GM03348 (cell line): ENCODE measurements at regions not wholly inside any gene's neighbourhood (a gene's known extent, or its start where the extent isn't known, plus 50 kb on each side); places are given as distances from the start of the nearest gene placed in this dataset.
"Not testable (repeated sequence)": the region's sequence is repeated elsewhere in the genome, so short reads cannot be mapped to it uniquely, and the experiment has no call there.

Source experiments
- DNase-seq: peaks from one replicate; pipeline ENCODE4 v3.0.0; 2012; ENCODE audit warnings: low spot score

- no peak for DNase-seq
Observed at GRCh38 chr13:74726206-74726605, 592.0 kb upstream of the KLF12 start.

- DNase-seq: not testable (repeated sequence)
Observed at GRCh38 chr13:74718232-74718842, 584.1 kb upstream of the KLF12 start.

- peak; percentile 15 for DNase-seq
Observed at GRCh38 chr13:74715718-74716117, 581.5 kb upstream of the KLF12 start.

DNA sequence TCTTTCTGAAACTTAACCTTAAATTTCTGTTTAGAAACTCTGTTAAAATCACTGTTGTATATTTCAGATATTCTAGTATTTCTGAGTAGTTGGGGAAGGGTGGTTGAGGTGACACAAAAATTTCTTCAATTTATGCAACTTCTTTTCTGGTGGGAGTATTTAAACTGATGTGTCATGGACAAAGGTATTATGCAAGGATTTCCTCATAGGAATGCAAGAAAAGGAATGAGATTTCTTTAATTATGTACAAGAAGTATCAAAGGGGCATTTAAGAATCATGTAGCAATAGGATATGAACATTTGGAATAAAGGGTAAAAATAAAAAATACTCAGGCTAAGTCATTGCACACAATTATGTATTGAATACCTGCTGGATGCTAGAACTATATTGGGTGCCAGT lies 575.8 kb upstream of the KLF12 start:
- peak; percentile 56 for DNase-seq

DNA sequence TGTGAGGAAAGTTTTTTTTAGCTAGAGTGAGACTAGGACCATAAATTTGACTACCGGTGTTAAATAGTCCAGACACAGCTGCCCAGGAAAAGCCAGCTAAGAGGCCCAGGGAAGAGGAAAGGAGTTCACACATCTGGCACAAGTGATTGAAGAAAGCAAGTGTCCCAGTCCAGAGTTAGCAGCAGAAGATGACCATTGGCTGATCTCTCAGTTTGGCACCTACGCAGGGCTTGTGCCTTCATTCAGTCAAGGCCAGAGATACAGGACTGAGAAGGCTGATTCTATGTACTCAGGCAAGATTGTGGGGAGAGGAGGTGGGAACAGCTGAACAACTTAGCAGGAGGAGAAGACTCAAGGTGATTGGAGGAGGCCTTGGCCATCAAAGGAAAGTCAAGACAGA lies 575.0 kb upstream of the KLF12 start:
- no peak for DNase-seq

DNA sequence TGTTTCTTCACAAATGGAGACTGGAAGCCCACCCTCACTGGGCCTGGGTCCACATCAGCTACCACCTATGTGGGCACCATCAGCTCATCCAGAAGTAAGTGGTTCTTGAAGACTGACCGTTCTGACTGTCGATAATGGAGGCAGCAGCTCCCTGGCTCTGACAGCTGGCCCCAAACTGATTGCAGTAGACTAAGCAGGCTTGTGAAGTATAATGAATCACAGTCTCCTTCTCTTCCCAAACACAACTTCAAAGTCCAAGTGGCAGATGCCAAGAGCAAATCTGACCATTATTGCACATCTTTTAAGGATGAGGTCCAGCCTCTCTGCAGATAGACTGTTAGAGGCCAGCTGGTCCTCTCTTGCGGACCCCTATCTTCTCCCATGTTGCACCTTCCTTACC lies 574.4 kb upstream of the KLF12 start:
- DNase-seq: peak; percentile 4

DNA sequence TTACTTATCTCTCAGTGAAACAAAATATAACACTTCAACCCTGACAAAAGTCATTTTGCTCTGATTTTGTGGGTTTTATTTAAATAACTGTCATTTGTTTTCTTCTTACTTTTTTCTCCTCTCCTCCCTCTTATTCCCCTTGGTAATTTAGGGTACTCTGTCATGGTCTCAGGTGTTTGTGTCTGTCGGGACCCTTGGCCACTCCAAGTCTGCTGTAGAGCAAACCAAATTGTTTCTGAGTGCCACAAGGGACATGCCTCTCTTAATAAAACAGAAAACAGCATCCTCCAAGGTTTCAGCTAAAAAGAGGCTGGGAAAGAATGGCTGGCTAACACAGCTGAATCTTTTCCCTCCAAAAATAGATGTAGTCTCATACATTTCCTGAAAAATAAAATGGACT lies 573.1 kb upstream of the KLF12 start:
- DNase-seq: no peak

DNA sequence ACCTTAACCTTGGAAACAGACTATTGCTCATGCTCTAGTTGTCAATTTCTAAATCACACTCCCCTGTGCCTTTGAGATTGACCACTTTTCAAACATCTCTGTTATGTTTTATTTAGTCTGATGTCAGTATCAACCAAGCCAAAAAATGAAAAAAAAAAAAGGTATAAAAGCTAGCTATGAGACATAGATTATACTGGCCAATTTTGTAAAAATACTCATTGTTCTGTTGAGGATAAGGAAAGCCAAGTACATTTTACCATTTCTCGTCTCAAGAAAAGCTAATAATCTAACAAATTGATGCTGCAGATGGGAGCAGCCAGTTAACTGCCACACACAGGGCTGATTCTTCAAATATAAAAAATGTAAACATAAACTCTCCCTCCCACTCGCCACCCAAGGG lies 572.6 kb upstream of the KLF12 start:
- no peak for DNase-seq

DNA sequence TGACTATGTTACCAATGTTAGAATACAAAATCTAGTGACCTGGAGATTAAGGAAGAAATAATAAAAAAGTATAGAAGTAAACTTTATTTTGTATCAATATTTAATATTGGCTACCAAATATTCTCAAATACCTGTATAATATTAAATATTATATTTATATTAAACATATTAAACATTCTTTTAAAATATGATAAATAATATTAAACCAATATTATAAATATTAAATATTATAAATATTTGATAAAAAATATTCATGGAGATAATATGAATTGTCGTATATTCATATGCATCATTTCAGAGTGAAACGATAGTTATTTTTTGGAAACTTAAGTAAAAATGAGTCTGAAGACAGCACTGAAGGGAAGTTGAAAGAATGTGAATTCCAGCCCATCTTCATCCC lies 571.2 kb upstream of the KLF12 start:
- DNase-seq: no peak

DNA sequence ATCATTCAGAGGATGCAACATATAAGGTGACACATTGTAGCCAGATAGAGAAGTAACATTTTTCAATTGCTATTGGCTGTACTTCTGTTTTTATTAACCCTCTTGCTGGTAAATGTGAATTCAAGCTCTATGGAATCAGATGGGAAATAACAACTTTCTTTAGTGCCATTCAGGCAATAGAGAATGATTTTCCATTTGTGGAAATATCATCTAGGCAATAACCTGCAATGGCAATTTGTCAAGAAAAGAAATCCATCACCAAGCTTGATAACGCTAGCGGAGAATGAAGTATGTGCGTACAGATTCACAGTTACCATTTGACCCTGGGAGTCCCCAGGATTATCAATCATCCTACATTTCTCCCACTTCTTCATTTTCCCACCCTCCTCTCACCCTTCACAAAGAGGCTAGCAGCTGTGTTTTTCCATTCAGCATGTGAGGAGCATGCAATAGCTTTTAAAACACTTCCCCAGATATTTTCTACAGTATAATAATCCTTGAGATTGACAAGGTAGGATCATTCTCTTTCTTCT lies 569.7 kb upstream of the KLF12 start:
- no peak for DNase-seq

DNA sequence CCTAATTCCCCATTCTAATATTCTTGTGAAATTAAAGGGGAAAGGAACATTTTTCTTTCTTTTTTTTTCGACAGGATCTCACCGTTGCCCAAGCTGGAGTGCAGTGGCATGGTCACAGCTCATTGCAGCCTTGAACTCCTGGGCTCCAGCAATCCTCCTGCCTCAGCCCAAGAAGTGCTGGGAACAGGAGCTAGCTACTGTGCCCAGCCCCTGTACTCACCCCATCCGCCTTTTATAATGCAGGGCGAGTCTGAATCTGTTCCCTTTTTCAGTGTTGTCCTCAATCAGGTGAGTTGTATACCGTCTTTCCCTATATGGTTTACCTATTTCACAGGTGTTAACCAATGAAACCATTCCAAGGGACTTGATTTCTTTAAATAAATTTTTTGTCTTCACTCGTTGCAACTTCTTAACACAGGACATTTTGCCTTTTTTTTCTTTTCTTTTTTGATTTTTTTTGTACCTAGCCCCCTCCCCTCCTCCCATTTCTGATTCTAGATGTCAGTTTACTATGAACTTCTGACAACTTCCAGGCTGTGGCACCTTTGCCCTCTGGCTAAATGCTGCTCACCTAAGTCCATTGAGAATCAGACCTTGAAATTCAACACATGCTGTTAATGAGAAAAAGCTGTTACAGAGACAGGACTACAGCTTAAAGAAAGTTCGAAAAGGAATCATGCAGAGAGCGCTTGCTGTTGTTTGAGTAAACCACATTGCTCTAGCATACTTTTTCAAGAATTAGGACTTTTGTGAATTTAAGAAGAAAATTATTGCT lies 562.1 kb upstream of the KLF12 start:
- DNase-seq: no peak

GRCh38 chr13:74695021-74695800 lies 561.0 kb upstream of the KLF12 start:
- DNase-seq: no peak

DNA sequence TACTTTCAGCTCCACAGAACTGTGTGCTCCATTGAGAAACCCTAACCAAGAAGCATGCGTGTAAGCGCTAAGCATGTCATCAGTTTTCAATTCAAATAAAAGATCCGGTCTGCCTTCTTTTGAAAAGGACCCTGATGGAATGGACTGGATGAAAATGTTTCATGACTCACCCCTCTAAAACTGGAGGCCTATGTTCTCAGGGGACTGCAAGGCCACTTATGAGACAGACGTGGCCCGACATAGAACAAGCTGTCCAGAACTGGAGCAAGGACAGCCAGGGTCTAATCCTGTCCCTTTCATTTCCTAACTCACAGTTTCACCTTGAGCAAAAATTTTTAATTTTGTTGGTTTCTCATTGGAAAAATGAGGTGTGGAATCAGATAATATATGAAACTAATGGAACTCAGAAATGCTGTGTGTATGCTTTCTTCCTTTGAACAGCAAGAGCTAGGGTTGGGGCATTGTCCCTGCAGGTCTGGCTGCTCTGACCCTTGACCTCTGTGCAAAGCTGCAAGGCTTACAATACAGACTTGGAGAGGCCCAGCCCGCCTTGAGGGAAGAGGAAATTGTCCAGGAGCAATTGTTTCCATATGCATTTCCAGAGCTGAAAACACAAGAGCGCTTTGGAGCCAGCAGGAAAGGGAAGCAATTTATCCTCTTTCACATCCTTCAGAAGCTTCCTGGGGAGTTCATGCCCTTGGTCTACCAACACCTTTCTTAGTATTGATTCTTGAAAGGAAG lies 553.4 kb upstream of the KLF12 start:
- DNase-seq: no peak

DNA sequence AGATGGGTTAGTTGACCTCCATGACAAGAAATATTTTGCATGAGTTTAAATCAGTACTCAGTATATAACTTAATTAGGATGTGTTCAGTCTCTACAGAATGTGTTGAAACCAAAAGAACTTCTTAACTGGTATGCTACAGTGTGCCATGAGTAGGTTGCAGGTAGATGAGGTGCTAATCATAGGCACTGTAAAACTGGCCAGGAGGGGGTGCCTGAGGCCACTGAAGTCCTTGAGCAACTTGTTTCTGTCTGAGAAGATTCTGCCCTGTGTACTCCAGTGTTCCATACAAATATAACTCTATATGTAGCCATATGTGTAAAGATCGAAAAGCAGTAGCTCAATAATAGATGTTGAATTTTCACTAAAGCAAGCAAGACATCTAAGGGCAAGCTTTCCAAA lies 549.2 kb upstream of the KLF12 start:
- DNase-seq: no peak

- no peak for DNase-seq
Observed at GRCh38 chr13:74682746-74683145, 548.5 kb upstream of the KLF12 start.

GRCh38 chr13:74681891-74682290 lies 547.7 kb upstream of the KLF12 start:
- no peak for DNase-seq

- DNase-seq: no peak
Observed at GRCh38 chr13:74678308-74678965, 544.2 kb upstream of the KLF12 start.

GRCh38 chr13:74675972-74676371 lies 541.8 kb upstream of the KLF12 start:
- no peak for DNase-seq

DNA sequence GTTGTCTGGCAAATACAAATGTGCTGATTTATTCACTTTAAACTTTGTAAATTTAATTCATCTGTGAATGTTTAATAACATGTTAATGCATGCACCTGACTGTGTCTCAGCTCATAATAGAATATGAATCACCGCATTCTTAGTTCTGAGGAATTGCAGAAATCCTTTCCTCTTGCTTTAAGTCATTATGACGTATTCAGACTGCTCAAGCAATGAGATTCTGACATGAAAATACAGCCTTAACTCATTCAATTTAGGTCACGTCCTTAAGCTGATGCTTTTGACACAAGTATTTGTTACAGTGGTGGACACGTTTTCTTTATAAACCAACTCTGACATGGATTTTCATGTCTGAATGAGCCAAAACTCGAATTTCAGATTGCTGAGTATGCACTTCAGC lies 541.0 kb upstream of the KLF12 start:
- DNase-seq: no peak

DNA sequence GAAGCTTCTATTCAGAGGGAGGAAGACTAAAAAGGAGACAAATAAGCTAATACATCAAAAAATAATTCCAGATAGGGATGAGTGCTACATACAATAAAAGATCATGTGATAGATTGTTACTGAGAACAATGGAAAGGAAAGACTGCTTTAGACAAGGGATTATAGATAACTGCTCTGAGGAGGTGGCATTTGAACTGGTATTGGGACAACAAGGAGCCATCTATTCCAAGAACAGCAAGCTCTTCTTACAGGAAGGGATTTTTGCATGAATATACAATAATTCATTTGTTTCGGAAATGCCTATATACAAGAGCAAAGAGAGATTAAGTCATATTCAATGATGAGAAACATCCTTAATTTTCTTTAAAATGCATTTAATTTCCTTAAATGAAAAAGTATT lies 540.5 kb upstream of the KLF12 start:
- DNase-seq: no peak

GRCh38 chr13:74669149-74669548 lies 534.9 kb upstream of the KLF12 start:
- DNase-seq: no peak
